ENCODE measurements at regions not wholly inside any gene's neighbourhood (a gene's known extent, or its start where the extent isn't known, plus 50 kb on each side); places are given as distances from the start of the nearest gene placed in this dataset.

DNA sequence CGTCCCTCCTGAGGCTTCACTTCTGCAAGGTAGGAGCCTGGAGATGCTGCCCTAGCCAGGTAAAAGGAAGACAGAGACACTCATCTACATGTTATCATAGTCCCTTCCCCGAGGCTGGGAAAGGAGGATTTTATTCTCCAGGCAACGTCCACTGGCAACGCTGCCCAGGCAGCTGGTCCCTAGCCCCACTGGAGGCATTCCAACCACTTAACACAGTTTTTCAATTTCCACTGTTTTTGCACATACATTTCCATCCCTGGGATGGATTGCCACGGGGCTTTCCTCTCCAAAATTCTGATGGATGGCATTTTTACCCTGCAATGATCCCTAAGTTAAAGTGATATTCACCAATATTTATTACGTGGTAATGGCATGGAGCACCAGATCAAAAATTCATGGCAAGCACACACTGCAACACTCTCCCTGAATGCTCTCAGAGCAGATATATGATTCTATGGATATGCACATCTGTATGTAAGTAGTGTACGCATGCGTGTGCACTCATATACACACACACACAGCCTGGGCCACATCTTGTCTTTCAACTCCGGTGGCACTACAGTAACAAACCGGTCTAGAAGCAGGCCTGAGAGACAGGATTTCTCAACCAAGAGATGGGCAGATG lies 322.3 kb upstream of the TSHZ3 start:
- TF ChIP-seq, protein P1, sequence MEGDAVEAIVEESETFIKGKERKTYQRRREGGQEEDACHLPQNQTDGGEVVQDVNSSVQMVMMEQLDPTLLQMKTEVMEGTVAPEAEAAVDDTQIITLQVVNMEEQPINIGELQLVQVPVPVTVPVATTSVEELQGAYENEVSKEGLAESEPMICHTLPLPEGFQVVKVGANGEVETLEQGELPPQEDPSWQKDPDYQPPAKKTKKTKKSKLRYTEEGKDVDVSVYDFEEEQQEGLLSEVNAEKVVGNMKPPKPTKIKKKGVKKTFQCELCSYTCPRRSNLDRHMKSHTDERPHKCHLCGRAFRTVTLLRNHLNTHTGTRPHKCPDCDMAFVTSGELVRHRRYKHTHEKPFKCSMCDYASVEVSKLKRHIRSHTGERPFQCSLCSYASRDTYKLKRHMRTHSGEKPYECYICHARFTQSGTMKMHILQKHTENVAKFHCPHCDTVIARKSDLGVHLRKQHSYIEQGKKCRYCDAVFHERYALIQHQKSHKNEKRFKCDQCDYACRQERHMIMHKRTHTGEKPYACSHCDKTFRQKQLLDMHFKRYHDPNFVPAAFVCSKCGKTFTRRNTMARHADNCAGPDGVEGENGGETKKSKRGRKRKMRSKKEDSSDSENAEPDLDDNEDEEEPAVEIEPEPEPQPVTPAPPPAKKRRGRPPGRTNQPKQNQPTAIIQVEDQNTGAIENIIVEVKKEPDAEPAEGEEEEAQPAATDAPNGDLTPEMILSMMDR (IDR thresholded peaks at IDR 0.05; ENCODE audit: unreplicated experiment), result no peak
- H3K36me3 Mint-ChIP-seq (ENCODE audit: insufficient read depth), result no peaks in the 10 kb centered on the region
- no peak for DNase-seq (ENCODE audit: low spot score, unreplicated experiment)
- H3K27me3 Mint-ChIP-seq, result peaks cover 22% of the 10 kb centered on the region
- no peak overlapping the region for H3K4me3 Mint-ChIP-seq (ENCODE audit: low read depth)
- peaks cover 2% of the 10 kb centered on the region for H3K4me1 Mint-ChIP-seq (ENCODE audit: low read depth)
- no peak overlapping the region for H3K27ac Mint-ChIP-seq
- H3K9me3 Mint-ChIP-seq (ENCODE audit: low read depth), result no peaks in the 10 kb centered on the region

GRCh38 chr19:31674503-31675192 lies 325.4 kb upstream of the TSHZ3 start:
- peaks cover 2% of the 10 kb centered on the region for H3K4me1 Mint-ChIP-seq (ENCODE audit: low read depth)
- TF ChIP-seq, protein P1 (IDR thresholded peaks at IDR 0.05; ENCODE audit: unreplicated experiment), result no peak
- H3K9me3 Mint-ChIP-seq (ENCODE audit: low read depth), result no peaks in the 10 kb centered on the region
- H3K36me3 Mint-ChIP-seq (ENCODE audit: insufficient read depth), result no peaks in the 10 kb centered on the region
- DNase-seq (ENCODE audit: low spot score, unreplicated experiment), result no peak
- peaks cover 34% of the 10 kb centered on the region for H3K27me3 Mint-ChIP-seq
- no peak overlapping the region for H3K27ac Mint-ChIP-seq
- no peak overlapping the region for H3K4me3 Mint-ChIP-seq (ENCODE audit: low read depth)

DNA sequence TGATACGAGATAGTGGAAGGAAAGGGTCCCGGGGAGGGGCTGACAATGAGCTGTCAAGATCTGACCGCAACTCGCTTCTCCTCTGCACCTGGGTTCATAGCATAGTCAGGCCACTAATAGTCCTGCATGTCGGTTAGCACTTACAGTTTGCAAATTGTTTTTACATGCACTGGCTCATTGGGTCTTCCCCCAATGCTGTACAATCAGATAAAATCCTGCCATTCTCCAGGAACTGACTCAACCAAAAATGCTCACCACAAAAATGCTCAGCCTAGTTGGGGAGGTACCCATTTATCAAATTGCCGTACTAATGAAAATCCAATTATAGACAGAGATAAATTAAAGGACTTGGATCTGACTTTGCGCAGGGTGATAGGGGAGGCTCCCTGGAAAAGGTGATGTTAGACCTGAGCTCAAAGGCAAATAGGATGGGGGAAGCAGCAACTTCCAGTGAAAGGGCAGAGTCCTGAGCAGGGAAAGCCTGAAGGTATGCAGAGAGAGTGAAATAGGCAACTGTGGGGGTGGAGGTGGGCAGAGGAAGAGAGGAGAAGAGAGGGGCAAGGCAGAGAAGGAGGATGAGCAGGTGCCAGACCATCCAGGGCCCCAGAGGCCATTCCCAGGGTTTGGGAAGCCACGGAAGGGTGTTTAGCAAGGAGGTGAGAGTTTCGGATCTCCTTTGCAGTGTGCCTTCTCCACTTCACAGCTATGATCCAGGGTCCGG lies 326.1 kb upstream of the TSHZ3 start:
- DNase-seq (ENCODE audit: low spot score, unreplicated experiment), result no peak
- H3K27me3 Mint-ChIP-seq, result peaks cover 34% of the 10 kb centered on the region
- no peak overlapping the region for H3K4me3 Mint-ChIP-seq (ENCODE audit: low read depth)
- H3K27ac Mint-ChIP-seq, result no peak overlapping the region
- peaks cover 2% of the 10 kb centered on the region for H3K4me1 Mint-ChIP-seq (ENCODE audit: low read depth)
- TF ChIP-seq, protein P1 (IDR thresholded peaks at IDR 0.05; ENCODE audit: unreplicated experiment), result no peak
- no peaks in the 10 kb centered on the region for H3K36me3 Mint-ChIP-seq (ENCODE audit: insufficient read depth)
- H3K9me3 Mint-ChIP-seq (ENCODE audit: low read depth), result no peaks in the 10 kb centered on the region

DNA sequence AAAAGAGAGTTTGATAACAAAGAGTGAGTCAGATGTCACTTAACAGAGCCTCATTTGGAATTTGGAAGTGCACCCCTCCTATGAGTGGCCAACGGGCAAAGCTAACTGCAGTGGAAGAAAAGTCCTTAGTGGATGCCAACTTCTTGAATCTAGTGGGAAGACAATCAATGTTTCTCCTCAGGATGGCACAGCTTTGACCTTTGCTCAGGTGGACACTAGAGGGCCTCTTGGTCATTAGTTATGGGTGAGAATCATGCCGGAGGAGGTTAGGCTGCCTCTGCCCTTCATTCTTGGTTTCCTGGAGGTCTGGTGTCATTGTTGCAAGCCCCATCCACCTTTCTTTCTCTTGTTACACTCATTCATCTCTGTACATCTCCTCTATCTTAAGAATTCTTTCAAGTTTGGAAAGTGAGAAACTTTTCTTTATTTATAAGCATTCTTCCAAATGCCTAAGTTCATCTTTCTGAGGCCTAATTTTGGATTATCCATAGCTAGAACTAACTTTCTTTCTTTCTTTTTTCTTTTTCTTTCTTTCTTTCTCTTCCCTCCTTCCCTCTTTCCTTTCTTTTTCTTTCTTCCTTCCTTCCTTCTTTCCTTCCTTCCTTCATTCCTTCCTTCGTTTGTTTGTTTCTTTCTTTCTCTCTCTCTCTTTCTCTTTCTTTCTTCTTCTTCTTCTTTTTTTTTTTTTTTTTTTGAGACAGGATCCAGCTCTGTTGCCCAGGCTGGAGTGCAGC lies 327.2 kb upstream of the TSHZ3 start:
- Mint-ChIP-seq H3K9me3 (ENCODE audit: low read depth) (no peaks in the 10 kb centered on the region), H3K36me3 (ENCODE audit: insufficient read depth) (no peaks in the 10 kb centered on the region), H3K27ac (no peak overlapping the region), H3K27me3 (peaks cover 37% of the 10 kb centered on the region), H3K4me3 (ENCODE audit: low read depth) (no peak overlapping the region), H3K4me1 (ENCODE audit: low read depth) (peaks cover 2% of the 10 kb centered on the region)
- TF ChIP-seq, protein P1 (IDR thresholded peaks at IDR 0.05; ENCODE audit: unreplicated experiment), result peak; percentile 34
- DNase-seq (ENCODE audit: low spot score, unreplicated experiment), result no peak

DNA sequence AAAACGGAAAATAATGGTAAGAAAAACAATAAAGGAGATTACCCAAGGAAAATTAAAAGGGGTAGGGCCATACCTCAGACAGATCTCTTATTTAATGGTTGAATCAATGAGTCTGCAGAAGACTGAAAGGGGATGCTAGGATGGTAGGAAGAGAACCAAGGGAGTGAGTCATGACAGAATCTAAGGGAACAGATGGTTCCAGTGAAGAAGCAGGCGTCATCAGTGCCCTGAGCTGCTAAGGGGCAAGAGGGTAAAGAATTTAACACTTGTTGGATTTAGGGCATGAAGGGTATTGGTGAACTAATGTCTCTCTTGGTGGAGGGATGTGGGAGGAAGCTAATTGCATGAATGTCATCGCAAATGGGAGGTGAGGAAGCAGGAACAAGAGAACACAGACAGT lies 329.2 kb upstream of the TSHZ3 start:
- peaks cover 33% of the 10 kb centered on the region for H3K27me3 Mint-ChIP-seq
- TF ChIP-seq, protein P1 (IDR thresholded peaks at IDR 0.05; ENCODE audit: unreplicated experiment), result no peak

More for the DNA sequence above, 329.2 kb upstream of the TSHZ3 start:
- Mint-ChIP-seq H3K9me3 (ENCODE audit: low read depth) (no peaks in the 10 kb centered on the region), H3K36me3 (ENCODE audit: insufficient read depth) (no peaks in the 10 kb centered on the region), H3K4me3 (ENCODE audit: low read depth) (no peak overlapping the region), H3K4me1 (ENCODE audit: low read depth) (peaks cover 2% of the 10 kb centered on the region), H3K27ac (no peak overlapping the region)
- no peak for DNase-seq (ENCODE audit: low spot score, unreplicated experiment)
